Erythroblast (primary cell): ENCODE measurements at regions not wholly inside any gene's neighbourhood (a gene's known extent, or its start where the extent isn't known, plus 50 kb on each side); places are given as distances from the start of the nearest gene placed in this dataset.

Experiments used
- GATA1 ChIP-seq: IDR thresholded peaks from 2 replicates; pipeline ENCODE4 v1.6.1; 2011; ENCODE audit warnings: low read depth, mild to moderate bottlenecking, control low read depth, low read length, moderate library complexity
- POLR2A ChIP-seq: IDR thresholded peaks from 2 replicates; pipeline ENCODE4 v1.6.1; 2011; ENCODE audit warnings: mild to moderate bottlenecking, low read length

DNA sequence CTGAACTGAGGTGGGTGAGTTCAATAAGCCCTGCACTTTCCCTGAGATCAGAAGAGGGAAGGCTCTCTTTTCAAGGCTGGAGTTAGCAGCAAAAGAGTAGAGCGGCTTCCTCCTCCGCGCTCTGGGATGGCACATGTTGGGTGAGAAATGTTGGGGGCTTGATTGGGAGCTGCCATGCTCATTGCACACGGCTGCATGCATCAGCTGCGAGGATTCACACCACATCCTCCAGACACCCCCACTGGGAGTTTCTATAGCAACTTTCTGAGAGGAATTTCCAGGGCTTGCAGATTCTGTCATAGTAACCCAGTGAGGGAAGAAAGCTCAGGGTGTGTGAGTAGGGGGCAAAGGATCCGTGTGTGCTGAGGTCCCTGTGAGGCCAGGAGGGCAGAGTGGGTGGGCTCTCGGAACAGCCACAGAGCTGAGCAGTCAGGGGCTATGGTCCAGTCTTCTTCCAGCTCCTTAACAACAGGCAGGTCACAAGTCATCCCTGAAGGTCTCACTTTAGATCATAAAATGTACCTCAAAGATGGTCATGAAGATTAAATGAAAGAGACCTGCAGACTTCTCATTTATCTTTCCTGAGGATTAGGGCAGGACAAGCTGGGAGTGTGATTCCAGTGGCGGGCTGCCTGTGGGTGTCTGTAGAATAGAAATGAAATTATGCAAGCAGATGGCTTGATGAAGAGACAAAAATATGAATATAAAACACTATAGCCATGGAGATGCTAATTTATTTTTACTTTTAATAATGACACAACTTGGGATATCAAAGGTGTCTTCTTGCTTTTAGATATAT, 75.7 kb upstream of the CHRNA7 start:
- TF ChIP-seq POLR2A (no peak), GATA1 (no peak)
